ENCODE measurements at regions not wholly inside any gene's neighbourhood (a gene's known extent, or its start where the extent isn't known, plus 50 kb on each side); places are given as distances from the start of the nearest gene placed in this dataset.

- 81% methylated on average over 4 of the region's 4 CpGs for WGBS (ENCODE audit: low lambda C conversion rate, missing lambda C conversion rate)
- Histone ChIP-seq H3K4me2 (no peak overlapping the region), H3K27me3 (no peaks in the 10 kb centered on the region), H3K4me3 (no peak overlapping the region), H3K9me3 (ENCODE audit: low read depth) (no peaks in the 10 kb centered on the region), H3K9me2 (replicated peaks; ENCODE audit: insufficient read depth) (no peaks in the 10 kb centered on the region), H4K20me1 (ENCODE audit: insufficient read depth, poor library complexity, severe bottlenecking) (no peaks in the 10 kb centered on the region), H2AFZ (no peak overlapping the region), H3K27ac (no peak overlapping the region), H3K36me3 (replicated peaks; ENCODE audit: insufficient read depth, low read depth) (no peaks in the 10 kb centered on the region), H3K4me1 (ENCODE audit: insufficient read depth) (no peaks in the 10 kb centered on the region), H3K79me2 (no peaks in the 10 kb centered on the region)
- DNase-seq (ENCODE audit: low spot score) = no peak
- TF ChIP-seq EZH2phosphoT487 (IDR thresholded peaks at IDR 0.05; ENCODE audit: low read depth, severe bottlenecking, unreplicated experiment) = no peak
- no peak for TF ChIP-seq EZH2 (IDR thresholded peaks at IDR 0.05; ENCODE audit: borderline replicate concordance)
- no peak for TF ChIP-seq CTCF (IDR thresholded peaks at IDR 0.05; ENCODE audit: poor library complexity)
Observed at GRCh38 chr12:13875744-13876143, 105.7 kb downstream of the GRIN2B start.

- TF ChIP-seq EZH2phosphoT487 (IDR thresholded peaks at IDR 0.05; ENCODE audit: low read depth, severe bottlenecking, unreplicated experiment) = no peak
- TF ChIP-seq EZH2 (IDR thresholded peaks at IDR 0.05; ENCODE audit: borderline replicate concordance) = no peak
- no peak for TF ChIP-seq CTCF (IDR thresholded peaks at IDR 0.05; ENCODE audit: poor library complexity)
- Histone ChIP-seq H3K9me2 (replicated peaks; ENCODE audit: insufficient read depth) (no peaks in the 10 kb centered on the region), H3K36me3 (replicated peaks; ENCODE audit: insufficient read depth, low read depth) (no peaks in the 10 kb centered on the region), H3K4me1 (ENCODE audit: insufficient read depth) (no peaks in the 10 kb centered on the region), H3K27me3 (no peaks in the 10 kb centered on the region), H3K79me2 (no peaks in the 10 kb centered on the region), H3K4me2 (no peak overlapping the region), H3K27ac (no peak overlapping the region), H2AFZ (no peak overlapping the region), H3K9me3 (ENCODE audit: low read depth) (no peaks in the 10 kb centered on the region), H4K20me1 (ENCODE audit: insufficient read depth, poor library complexity, severe bottlenecking) (no peaks in the 10 kb centered on the region), H3K4me3 (no peak overlapping the region)
- WGBS (ENCODE audit: low lambda C conversion rate, missing lambda C conversion rate) = 79% methylated on average over 2 of the region's 2 CpGs
- no peak for DNase-seq (ENCODE audit: low spot score)
Observed at GRCh38 chr12:13870255-13870654, 111.1 kb downstream of the GRIN2B start.

GRCh38 chr12:13864081-13864673 is 117.2 kb downstream of the GRIN2B start:
- H3K4me3 ChIP-seq = no peak overlapping the region
- no peak overlapping the region for H3K27ac ChIP-seq
- H3K9me2 ChIP-seq (replicated peaks; ENCODE audit: insufficient read depth) = no peaks in the 10 kb centered on the region
- H3K4me1 ChIP-seq (ENCODE audit: insufficient read depth) = no peaks in the 10 kb centered on the region
- H3K27me3 ChIP-seq = peaks cover 4% of the 10 kb centered on the region
- TF ChIP-seq EZH2phosphoT487 (IDR thresholded peaks at IDR 0.05; ENCODE audit: low read depth, severe bottlenecking, unreplicated experiment) = no peak
- TF ChIP-seq EZH2 (IDR thresholded peaks at IDR 0.05; ENCODE audit: borderline replicate concordance) = no peak
- TF ChIP-seq CTCF (IDR thresholded peaks at IDR 0.05; ENCODE audit: poor library complexity) = peak; percentile 84
- WGBS (ENCODE audit: low lambda C conversion rate, missing lambda C conversion rate) = 21% methylated on average over 9 of the region's 9 CpGs
- H3K79me2 ChIP-seq = no peaks in the 10 kb centered on the region
- peak; percentile 86 for DNase-seq (ENCODE audit: low spot score)
- H3K36me3 ChIP-seq (replicated peaks; ENCODE audit: insufficient read depth, low read depth) = no peaks in the 10 kb centered on the region
- H3K9me3 ChIP-seq (ENCODE audit: low read depth) = no peaks in the 10 kb centered on the region
- no peaks in the 10 kb centered on the region for H4K20me1 ChIP-seq (ENCODE audit: insufficient read depth, poor library complexity, severe bottlenecking)
- H2AFZ ChIP-seq = no peak overlapping the region
- no peak overlapping the region for H3K4me2 ChIP-seq
